ENCODE measurements at regions not wholly inside any gene's neighbourhood (a gene's known extent, or its start where the extent isn't known, plus 50 kb on each side); places are given as distances from the start of the nearest gene placed in this dataset.
A peak's percentile ranks its signal among the peaks of the same experiment; 100 is the strongest.
"Not testable (repeated sequence)": the region's sequence is repeated elsewhere in the genome, so short reads cannot be mapped to it uniquely, and the experiment has no call there.

DNA sequence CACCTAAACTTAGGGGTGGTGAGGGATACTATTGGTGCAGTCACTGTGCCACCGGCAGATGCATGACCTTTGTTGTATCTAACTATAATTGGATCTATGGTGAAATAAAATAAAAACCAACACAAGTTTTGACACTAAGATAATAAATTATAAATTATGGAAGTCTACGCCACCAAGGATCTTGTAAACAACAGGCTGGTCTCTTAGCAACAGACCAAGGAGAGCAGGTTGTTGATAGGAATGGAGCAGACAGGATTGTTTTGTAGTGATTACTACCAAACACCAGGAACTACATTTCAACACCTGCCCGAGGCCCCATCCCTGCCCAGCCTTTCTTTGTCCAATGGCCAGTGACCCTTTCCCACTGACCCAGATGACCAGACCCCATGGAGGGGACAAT, 1178.0 kb downstream of the VRK1 start:
- no peak for DNase-seq

DNA sequence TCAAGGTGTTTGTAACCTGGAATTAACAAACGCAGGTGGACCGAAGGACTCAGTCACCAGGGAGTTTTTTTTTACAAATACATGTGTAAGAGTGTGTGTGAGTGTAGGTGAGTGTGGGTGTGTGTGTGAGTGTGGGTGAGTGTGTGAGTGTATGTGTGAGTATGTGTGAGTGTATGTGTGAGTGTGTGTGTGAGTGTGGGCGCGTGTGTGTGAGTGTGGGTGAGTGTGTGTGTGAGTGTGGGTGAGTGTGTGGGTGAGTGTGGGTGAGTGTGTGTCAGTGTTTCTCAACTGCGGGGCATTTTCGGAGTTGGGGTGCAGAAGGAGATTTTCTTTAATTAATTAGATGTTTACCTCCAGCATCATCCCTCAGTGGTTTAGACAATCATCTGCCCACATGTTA, 1178.8 kb downstream of the VRK1 start:
- DNase-seq: no peak

DNA sequence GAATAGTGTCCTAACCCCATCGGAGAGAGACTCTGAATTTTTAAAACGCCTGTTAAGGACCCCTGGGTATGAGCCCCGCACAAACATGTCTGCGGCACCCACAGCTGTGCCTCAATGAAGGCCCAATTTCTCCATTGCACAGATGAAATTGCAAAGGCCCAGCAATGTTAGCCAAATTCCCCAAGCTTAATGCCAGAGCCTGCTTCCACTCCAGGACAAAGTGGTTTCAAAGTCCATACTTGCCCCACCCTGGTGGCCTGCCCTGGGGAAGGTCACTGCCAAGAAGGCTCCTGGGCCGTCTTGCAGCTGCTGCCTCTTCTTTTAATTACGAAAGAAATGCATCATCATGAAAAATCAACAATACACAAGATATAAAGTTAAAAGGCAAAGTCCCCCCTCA, 1179.7 kb downstream of the VRK1 start:
- no peak for DNase-seq

DNA sequence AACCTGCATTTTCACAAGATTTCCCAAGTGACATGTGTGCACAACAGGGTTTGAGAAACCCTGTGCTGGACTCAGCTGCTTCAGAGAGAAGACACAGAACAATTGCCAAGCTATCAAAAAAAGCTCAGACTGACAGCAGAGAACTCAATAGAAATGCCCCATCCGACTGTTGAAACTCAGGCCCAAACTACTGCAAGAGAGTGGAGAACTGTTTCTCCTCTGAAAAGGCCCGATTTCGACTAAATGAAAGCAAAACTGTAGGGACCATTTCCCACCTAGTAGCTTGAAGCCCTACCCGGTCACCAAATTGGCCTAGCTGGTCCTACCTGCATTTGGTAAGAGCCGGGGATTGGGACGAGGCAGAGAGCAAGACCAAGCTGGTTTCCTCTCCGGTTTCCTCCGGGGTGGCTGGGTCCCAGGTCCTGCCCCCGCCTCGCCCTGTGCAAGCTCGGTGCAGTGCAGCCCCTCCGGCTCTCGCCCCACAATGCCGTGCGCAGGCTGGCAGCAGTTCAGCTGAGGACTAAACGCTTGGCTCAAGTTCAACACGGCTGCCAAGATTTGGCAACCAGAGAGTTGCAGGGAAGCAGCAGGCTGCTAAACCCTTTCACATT, 1180.6 kb downstream of the VRK1 start:
- DNase-seq: peak; percentile 85

DNA sequence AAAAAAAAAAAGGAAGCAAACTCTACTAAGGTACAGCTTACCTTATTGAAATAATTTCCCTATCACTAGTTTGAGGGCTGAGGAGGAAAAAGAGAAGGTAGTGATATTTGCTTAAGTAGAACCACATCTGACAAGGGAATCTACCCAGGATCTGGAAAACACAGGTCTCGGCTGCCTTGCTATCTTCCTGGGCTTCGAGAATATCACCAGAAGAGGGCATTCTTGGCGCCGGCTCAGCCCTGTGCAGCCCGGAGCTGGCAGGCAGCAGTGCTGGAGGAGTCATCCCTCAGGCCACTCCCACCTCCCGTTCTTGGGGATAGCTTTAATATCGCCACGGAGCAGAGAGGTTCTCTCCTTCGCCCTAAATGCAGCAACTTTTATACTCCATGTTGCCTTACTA, 1181.2 kb downstream of the VRK1 start:
- DNase-seq: peak; percentile 85

DNA sequence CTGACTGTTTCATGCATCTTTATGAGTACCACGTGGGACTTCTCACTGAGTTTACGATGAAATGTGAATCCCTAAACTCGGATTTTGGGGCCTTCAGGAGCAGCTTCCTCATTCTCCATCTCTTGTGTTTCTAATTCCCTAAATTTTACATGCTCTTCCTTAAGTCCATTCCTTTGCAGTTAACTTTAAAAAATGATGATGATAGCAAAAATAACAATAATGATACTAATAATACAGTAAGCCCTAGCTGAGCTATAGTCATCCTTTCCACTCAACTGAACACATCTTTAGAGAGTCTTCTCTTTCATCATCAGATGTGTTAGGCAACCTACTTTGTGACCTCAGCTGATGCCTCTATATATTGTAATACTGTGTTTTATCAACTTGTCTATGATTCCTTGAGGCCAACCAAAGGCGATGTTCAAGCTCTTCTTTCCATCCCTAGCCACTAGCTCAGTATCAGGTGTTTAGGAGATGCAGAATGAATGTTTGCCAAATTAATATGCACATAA, 1196.4 kb downstream of the VRK1 start:
- no peak for DNase-seq

DNA sequence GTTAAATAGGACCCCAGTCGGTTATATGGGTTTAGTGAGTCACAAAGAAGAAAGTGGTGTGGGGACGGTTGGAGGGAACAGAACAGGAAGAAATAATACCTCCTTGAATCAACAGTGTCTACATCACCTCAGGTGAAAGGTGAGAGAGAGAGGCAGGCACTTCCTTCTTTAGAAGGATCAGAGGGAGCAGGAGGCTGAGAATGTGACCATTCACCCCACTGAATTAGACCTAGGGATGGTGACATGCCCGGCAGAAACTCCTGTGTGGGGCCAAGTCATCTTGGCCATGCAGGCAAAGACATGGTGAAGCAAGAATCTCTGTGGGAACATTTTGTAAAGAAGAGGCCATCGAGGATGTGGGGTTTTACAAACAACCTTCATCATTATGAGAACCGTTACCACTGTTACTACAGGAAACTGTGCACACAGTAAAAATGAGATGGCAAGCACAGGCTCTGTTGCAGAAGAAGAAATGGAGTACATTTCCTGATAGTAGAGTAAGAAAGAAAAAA, 1196.9 kb downstream of the VRK1 start:
- no peak for DNase-seq

DNA sequence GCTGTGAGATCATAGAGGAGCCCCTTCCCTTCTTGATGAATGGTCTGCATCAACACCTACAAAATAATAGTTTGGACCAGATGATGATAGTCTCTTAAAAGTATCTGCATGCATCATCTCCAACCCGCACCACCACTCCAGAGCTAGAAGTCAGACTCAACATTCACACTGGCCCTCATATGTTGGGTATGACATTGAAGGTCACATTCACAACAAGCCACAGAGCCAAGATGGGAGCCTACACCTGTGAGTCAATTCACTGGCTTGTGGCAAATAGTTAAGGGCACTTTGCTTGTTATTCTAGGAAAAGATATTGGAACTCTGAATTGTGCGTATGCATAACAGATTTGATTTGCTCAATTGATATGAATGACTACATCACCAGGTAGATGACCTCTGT, 1197.9 kb downstream of the VRK1 start:
- no peak for DNase-seq

DNA sequence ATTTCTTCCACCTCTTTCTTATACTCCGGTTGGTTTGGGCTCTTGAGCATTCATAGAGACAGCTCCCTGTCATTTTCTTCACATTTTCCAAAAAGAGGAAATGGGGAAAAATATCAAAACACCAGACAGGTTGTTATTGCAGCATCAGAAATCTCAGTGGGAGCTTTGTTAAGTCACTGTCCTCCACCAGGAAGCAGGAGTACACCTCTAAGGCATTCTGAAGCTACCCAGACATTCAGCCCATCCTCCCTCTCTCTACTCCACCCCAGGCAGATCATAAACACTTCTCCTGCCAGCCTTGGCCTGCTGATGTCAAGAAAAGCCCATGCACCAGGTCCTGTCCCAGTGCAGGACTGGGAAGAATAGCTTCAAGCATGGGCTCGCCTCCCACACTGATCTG, 1198.3 kb downstream of the VRK1 start:
- DNase-seq: no peak

DNA sequence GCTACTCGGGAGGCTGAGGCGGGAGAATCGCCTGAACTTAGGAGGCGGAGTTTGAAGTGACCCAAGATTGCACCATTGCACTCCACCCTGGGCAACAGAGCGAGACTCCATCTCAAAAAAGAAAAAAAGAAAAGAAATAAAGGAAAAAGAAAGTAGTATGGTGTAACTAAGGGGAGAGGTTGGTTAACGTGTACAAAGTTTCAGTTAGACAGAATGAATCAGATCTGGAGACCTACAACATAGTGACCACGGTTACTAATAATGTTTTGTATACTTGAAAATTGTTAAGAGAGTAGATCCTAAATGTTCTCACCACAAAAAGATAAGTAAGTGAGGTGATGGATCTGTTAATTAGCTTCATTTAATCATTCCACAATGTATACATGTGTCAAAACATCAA, 1208.8 kb downstream of the VRK1 start:
- DNase-seq: no peak

DNA sequence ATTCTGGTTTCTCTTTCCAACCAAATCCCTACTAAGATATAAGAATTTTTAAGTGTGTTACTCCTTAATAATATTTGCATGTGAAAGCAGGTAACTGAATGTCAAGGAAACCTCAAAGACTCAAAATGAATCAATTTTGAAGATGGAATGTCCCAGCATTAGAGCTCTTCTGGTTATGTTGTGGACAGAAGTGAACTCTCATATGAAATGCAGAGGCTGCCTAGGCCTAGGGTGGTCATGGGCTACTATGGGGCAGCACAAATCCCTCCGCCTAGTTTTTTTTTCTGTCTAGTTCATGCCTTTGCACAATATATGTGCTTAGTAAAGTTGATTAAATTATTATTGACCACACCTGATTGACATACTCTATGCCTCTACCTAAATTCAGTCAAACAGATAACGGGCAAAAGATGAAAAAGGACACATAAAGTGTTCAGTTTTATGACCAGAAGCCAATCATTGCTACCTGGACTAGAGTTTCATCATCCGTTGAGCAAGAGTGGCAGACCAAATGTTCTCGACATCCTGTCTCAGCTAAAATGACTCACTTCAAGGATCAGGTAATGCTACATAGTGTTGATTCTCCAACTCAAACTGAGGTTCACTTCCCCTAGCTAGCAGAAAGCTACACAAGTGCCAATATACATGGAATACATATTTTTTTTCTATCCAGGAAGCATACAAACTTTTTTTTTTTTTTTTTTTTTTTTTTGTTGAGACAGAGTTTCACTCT, 1211.4 kb downstream of the VRK1 start:
- no peak for DNase-seq

DNA sequence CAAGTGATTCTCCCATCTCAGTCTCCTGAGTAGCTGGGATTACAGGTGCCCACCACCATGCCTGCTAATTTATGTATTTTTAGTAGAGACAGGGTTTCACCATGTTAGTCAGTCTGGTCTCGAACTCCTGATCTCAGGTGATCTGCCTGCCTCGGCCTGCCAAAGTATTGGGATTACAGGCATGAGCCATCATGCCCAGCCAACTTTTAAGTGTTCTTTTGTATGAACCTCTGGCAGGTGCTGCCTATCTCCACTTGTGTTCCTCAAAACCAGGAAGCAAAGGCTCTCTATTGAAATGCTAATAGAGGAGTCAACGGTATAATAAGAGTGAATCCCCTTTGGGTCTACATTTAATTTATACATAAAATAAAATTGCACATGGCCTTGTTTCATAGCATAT, 1212.0 kb downstream of the VRK1 start:
- DNase-seq: not testable (repeated sequence)

DNA sequence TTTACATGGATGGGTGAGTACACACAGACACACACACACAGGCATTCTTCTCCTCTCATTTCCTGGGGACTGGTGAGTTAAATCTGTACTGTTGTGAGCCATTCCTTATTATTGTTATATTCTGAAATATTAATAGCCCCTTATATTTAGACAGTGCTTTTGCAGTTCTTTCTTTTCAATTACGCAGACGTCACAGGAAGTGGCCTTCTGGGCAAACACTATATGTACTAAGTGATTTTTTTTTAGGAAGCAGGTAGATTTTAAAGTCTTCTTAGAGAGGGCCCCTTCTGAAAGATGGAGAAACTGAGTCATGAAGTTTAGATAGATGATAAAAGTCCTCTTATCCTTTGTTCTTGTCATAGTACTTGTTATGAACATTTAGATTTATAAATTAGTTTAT, 1213.6 kb downstream of the VRK1 start:
- no peak for DNase-seq

DNA sequence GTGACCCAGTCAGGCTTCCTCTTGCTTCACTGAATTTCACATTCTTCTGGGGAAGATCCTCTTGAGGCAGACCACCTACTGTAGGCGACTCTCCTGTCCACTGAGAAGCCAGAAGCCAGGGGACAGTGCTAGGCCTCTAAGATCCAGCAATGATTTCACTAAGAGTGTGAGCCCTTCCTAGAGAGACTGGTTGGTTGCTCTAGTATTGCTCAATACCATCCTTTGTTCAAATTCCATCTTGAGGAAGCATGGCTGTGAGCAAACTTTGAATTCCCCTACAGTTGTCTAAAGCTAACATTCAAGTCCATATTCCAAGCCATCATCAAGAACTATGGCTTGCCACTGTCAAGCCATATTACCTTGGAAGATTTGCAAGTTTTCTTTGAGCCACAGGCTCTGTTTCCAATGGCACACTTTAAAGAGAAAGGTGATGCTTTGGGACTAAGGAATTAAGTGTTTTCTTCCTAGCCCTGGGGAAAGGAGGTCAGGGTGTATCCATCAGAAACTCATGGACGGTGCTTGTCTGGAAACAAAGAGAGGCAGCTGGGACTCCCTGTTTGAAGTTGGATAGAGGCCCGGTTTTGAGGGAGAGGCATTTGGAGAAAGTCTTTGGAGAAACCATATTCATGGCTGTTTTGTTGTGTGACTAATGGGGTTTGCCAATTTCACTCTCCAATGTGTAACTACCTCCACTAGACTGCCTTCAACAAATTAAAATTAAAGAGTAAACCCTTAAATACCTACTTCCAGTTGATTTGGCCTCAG, 1217.9 kb downstream of the VRK1 start:
- no peak for DNase-seq

DNA sequence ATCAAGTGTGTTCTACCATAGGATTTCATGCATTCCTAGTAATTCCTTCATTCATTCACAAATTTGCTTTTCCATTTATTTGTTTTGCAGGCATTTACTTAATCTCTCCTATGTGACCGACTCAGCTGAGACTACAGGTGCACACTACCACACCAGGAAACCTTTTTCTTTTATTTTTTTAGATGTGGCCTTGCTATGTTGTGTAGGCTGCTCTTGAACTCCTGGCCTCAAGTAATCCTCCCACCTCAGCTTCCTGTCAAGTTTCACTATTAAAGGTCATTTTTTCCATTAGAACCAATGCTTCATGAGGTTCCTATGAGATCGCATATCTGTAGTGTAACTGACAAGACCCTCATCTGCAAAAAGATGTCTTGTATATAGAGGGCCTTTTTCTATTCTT, 1218.7 kb downstream of the VRK1 start:
- DNase-seq: no peak

DNA sequence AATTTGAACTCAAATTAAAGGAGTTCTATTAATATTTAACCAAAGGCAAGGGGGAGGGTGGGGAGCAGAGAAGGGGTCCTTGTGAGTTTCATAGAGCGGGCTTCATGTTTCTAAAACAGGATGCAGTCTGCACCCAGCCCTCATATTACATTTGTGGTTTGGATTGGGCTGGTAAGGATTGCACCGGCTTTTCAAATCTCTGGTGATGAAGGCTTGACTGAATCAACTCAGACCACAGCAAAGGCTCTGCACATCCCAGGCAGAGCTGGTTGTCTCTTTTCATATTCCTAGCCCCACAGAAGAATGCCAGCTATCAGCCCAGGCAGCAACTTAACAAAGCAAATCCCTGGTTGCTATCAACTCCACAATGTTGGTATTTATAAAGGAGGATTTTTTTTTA, 1221.4 kb downstream of the VRK1 start:
- DNase-seq: no peak

DNA sequence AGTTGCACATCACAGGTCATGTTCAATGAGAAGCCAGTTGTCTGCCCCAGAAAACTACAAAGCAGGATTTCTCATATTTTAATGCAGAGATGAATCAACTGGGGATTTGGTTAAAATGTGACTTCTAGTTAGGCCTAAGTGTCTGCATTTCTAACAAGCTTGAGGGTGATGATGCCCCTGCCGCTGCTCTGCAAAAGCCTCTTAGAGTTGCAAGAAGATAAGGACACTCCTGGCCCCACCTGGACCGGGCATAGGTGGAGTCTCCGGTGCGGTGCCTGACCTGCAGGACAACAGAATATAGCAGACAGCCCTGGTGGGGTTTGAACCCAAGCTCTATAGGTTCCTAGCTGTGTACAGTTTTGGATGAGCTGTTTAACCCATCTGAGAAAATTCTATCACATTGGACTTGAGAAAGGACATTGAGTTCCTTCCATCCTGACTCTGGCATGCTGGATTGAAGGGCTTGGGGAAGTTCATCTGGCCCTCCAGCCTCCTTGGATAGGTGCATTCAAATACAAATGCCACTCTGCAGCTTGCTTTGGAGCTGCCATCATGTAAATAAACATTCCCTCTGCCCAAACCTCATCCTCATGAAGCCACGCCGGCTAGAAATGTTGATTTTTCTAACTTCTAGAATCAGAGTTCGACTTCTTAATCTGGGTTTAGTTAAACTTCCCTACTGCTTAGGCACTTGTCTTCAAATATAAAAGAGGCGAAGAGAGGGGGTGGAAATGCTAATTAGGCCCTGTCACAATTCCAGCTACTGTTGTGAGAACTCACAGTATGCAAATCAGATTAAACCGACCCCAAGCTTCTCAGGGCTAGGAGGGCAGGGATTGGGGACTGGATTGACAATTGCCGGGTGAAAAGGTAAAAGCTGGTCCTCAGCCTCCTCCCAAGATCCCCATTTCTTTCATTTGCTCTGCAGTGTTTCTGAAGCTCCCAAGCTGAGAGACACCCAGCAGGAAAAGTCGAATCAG, 1225.6 kb downstream of the VRK1 start:
- no peak for DNase-seq

DNA sequence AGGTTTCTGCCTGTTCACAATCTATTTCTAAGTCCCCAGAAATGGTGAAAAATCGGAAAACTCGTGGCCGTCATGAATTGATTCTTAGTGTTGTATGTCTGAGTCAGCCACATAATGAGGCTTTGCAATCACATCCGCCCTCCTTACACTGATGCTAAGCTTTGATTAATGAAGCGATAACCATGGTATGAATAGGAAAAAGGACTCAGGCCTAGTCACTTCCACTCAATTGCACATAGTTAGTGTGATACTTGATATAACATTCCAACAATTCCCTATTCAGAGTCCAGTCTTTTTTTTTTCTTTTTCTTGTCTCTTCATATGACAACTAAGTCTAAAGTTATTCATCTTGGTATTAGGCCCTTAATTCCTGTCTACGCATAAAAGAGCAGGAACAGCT, 1231.0 kb downstream of the VRK1 start:
- DNase-seq: no peak

DNA sequence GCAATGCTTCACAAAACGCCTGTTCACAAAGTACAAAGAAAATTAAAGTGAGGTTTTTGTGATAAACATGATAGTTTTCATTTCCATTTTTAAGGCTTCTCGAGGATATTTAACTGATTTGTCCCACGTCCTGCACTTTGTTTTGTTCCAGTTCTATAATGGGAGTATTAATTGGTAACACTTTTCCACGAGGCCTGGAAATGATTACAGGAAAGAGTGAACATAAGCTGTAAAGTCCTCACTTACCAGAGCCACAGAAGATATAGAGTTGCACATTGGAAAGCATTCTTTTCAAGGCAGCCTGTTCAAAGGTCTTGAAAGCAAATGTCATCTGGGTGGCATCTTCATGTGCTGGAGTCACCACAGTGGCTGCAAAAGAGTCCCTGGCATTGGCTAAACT, 1236.6 kb downstream of the BCL11B start:
- DNase-seq: peak; percentile 71

DNA sequence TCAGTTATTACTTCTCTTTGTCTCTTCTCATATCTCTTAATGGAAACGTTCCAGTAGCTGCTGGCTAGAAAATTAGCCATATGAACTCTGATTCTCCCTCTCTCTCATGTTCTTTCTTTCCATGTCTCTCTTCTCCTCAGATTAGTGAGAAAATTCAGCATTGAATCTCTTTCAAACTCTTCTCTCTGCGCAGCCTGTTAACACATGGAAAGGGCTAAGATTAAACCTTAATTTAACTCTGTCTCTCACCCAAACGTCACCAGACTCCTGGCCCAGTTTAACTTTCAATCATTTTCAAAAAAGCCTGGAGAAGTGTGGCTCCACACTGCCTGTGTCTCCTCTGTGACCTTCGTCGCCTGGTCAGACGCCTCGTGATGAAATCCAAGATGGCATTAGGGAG, 1234.2 kb downstream of the BCL11B start:
- DNase-seq: no peak

DNA sequence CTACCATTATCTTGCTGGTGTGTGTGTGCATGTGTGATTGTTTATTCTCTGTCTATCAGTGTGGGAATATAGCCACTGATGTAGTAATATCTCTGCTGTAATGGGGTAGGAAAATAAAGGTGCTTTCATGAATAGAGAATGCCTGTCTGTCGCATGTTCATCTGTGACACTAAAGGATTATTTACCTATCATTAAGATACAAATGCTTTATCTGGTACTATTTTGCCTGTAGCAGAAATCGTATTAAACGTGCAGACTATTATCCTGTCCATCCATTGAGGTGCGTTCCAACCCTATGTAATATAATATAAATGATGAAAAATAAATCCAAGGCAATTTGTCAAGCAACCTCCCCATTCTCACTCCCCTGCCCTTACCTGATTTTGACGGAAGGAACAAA, 1215.1 kb downstream of the BCL11B start:
- DNase-seq: no peak

DNA sequence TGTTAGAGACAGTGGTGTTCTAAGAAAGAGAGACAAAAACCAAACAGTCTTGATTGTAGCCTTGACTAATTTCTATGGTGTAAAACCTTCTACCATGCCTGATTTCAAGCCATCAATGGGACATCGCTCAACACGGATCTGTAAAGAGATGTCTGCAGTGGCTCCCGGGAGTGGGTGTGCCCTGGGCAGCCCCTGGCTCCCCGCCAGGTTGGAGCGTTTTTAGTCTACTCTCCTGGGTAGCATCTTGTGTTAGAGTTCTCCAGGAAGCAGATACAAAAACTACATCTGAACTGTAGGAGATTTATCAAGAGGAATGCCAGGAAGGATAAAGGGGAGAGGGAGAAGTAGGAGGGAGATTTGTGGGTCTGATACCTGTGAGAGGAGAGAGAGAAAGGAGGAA, 1212.9 kb downstream of the BCL11B start:
- no peak for DNase-seq
